OCI-M2 (cell line): ENCODE measurements at regions not wholly inside any gene's neighbourhood (a gene's known extent, or its start where the extent isn't known, plus 50 kb on each side); places are given as distances from the start of the nearest gene placed in this dataset.

Source experiments
- DNase-seq: peaks from one replicate; lab custom pipeline; 2025; ENCODE audit not compliant: unreplicated experiment; lab: John Stamatoyannopoulos, UW

GRCh38 chr2:108139521-108139920 is 100.2 kb upstream of the SULT1C3 start:
- DNase-seq = peak; percentile 1

- no peak for DNase-seq
Observed at GRCh38 chr2:108145557-108146326, 94.0 kb upstream of the SULT1C3 start.

DNA sequence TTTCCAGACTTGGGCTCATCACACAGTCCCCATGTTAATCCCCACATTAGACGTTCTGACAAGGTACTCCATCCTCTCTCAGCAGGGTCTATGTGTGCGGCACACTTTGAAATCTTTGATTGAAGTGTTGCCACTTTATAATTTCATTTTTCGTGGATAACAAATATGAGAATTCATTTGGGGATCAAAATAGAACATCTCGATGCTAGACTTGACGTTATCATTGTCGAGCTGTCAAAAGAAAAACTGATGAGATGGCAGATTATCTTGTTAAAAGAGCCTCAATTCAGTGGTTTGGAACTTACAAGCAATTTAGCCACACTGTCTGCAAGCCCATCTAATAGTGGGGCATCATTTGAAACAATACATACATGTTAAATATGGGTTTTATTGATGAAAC is 91.2 kb upstream of the SULT1C3 start:
- no peak for DNase-seq

GRCh38 chr2:108154366-108155061 is 85.3 kb upstream of the SULT1C3 start:
- no peak for DNase-seq

- no peak for DNase-seq
Observed at GRCh38 chr2:108161298-108161697, 78.5 kb upstream of the SULT1C3 start.

- DNase-seq = no peak
Observed at GRCh38 chr2:108164318-108164717, 75.5 kb upstream of the SULT1C3 start.

- DNase-seq = no peak
Observed at GRCh38 chr2:108165729-108166128, 74.0 kb upstream of the SULT1C3 start.

DNA sequence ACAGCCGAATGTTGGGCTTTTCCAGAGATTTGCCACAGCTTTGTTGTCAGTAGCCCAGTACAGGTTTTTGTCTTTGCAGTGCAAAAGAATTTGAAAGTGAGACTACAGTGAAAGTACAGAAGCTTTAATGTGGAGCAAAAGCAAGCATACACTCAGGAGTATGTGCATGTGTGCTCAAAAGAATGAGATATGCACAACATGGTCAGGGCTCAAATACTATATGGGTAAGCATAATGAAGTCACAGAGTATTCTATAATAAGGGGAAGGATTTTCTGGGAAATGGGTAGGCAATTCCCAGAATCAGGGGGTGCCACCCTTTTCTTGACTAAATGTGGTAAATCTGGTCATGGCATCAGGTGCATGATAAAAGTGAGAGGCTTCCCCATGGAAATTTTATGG is 72.1 kb upstream of the SULT1C3 start:
- DNase-seq = no peak

DNA sequence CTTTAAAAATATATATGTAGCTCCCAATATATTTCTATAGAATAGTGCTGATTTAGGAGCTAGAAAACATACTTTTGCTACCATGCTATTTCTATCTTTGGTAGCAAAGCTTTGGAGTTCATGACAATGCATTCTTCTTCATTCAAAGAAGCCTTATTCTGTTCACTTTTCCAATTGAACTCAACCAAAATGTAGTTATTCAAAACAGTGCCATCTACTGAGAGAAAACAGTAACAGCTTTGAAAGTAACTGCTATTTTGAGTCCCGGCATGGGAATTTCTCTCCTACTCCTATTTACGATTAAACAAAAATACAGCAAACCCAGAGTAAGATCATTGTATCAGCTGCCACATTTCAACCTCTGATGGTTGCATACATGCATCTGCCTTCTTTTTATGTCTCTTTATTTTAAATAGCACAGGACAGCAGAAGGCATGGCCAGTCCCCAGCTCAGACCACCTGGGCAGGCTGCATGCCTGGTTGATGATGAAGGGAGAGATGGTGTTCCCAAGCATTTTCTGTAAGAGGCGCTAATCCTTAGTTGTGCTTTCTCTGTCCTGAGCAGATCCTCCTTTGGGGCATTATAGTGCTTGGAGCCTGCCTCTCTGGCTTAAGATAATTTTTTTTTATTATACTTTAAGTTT is 69.7 kb upstream of the SULT1C3 start:
- DNase-seq = no peak

GRCh38 chr2:108171657-108172056 is 68.1 kb upstream of the SULT1C3 start:
- DNase-seq = no peak

GRCh38 chr2:108182489-108182888 is 57.3 kb upstream of the SULT1C3 start:
- DNase-seq = no peak

GRCh38 chr2:108184419-108184818 is 55.3 kb upstream of the SULT1C3 start:
- no peak for DNase-seq

- no peak for DNase-seq
Observed at GRCh38 chr2:108189316-108189715, 50.5 kb upstream of the SULT1C3 start.
